ENCODE measurements at regions not wholly inside any gene's neighbourhood (a gene's known extent, or its start where the extent isn't known, plus 50 kb on each side); places are given as distances from the start of the nearest gene placed in this dataset.

DNA sequence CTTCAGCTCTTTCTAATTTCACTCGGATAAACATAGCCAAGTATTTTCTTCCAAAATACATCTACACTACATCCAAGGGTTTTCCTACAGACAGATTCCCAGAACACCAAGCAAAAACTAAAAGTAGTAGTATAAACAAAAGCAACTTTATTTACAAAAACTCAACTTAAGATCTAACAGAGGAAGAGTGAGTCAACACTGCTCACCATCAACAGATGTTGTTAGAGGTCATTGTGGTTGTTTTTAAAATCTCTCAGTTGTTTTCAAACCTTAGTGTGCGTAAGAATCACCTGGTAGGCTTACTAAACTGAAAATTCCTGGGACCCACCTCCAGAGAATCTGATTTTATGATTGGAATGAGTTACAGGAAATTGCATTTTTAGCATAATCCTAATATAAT is 631.7 kb upstream of the SGCG start:
- no peak overlapping the region for H3K4me3 ChIP-seq (replicated peaks in 1 of 3; ENCODE audit: insufficient read depth in 1 of 3, low read depth in 1 of 3, low read length in 3 of 3)
- no peaks in the 10 kb centered on the region for H3K79me2 ChIP-seq (ENCODE audit: control insufficient read depth, insufficient read depth, low read length)
- ChIA-PET POLR2A (no interaction called here), CTCF (no interaction called here)
- H3K27ac ChIP-seq (ENCODE audit: insufficient read depth, low read depth, low read length), result no peak overlapping the region
- no peak overlapping the region for H3K4me2 ChIP-seq (ENCODE audit: insufficient read depth, low read length)
- H3K4me1 ChIP-seq (ENCODE audit: control insufficient read depth, extremely low read depth, insufficient read depth, low read length), result no peaks in the 10 kb centered on the region
- no peaks in the 10 kb centered on the region for H3K27me3 ChIP-seq (ENCODE audit: control insufficient read depth in 2 of 2, insufficient read depth in 2 of 2, low read length in 2 of 2)
- DNase-seq (ENCODE audit: low read depth, low spot score), result no peak
- TF ChIP-seq, protein P1, sequence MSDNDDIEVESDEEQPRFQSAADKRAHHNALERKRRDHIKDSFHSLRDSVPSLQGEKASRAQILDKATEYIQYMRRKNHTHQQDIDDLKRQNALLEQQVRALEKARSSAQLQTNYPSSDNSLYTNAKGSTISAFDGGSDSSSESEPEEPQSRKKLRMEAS (IDR thresholded peaks at IDR 0.05; ENCODE audit: insufficient read depth, insufficient read length), result no peak
- TF ChIP-seq POLR2AphosphoS5 (IDR thresholded peaks at IDR 0.05; ENCODE audit: insufficient read depth, low read depth, low read length) (no peak), GATA2 (IDR thresholded peaks at IDR 0.05; ENCODE audit: insufficient read depth, insufficient read length, low read depth, low read length) (no peak), FOS (IDR thresholded peaks at IDR 0.05; ENCODE audit: borderline replicate concordance, insufficient read depth, low read length) (no peak), EZH2 (IDR thresholded peaks at IDR 0.05; ENCODE audit: borderline replicate concordance, low read depth, low read length, severe bottlenecking) (no peak), POLR2A (IDR thresholded peaks at IDR 0.05; ENCODE audit: low read depth, low read length) (no peak), JUN (IDR thresholded peaks at IDR 0.05; ENCODE audit: borderline replicate concordance, insufficient read depth, insufficient read length, low read depth) (no peak), MYC (IDR thresholded peaks at IDR 0.05; ENCODE audit: low read depth, low read length) (no peak)
- TF ChIP-seq, protein P2, sequence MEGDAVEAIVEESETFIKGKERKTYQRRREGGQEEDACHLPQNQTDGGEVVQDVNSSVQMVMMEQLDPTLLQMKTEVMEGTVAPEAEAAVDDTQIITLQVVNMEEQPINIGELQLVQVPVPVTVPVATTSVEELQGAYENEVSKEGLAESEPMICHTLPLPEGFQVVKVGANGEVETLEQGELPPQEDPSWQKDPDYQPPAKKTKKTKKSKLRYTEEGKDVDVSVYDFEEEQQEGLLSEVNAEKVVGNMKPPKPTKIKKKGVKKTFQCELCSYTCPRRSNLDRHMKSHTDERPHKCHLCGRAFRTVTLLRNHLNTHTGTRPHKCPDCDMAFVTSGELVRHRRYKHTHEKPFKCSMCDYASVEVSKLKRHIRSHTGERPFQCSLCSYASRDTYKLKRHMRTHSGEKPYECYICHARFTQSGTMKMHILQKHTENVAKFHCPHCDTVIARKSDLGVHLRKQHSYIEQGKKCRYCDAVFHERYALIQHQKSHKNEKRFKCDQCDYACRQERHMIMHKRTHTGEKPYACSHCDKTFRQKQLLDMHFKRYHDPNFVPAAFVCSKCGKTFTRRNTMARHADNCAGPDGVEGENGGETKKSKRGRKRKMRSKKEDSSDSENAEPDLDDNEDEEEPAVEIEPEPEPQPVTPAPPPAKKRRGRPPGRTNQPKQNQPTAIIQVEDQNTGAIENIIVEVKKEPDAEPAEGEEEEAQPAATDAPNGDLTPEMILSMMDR (IDR thresholded peaks at IDR 0.05; ENCODE audit: extremely low read depth in 1 of 2, insufficient read depth in 1 of 2, low read depth in 1 of 2, low read length in 2 of 2), result no peak
- peaks cover 15% of the 10 kb centered on the region for H3K9me3 ChIP-seq (replicated peaks; ENCODE audit: control insufficient read depth, insufficient read depth, low read length)
- H3K9me1 ChIP-seq (replicated peaks; ENCODE audit: control insufficient read depth, extremely low read depth, insufficient read depth, low read length), result no peaks in the 10 kb centered on the region
- intact Hi-C loops (cut with micrococcal nuclease) (no loop called here), dilution Hi-C loops (cut with MboI; ENCODE audit: extremely low pct_ligation_motif_present, low sequenced_read_pairs) (no loop called here)
- no peak overlapping the region for H2AFZ ChIP-seq (ENCODE audit: low read depth, low read length)
- no peak for FAIRE-seq
- no peaks in the 10 kb centered on the region for H3K36me3 ChIP-seq (ENCODE audit: control insufficient read depth in 2 of 2, extremely low read depth in 1 of 2, insufficient read depth in 2 of 2, low read length in 2 of 2)
- BruUV-seq (replicated peaks), result no TSS peak
- no peak overlapping the region for H3K9ac ChIP-seq (replicated peaks; ENCODE audit: extremely low read depth, insufficient read depth, low read length)
- H4K20me1 ChIP-seq (replicated peaks; ENCODE audit: control insufficient read depth, extremely low read depth, insufficient read depth, low read length), result no peaks in the 10 kb centered on the region

Measured in endothelial cell of umbilical vein (primary cell).